Lower lobe of right lung (tissue), 2 donors: ENCODE measurements at regions not wholly inside any gene's neighbourhood (a gene's known extent, or its start where the extent isn't known, plus 50 kb on each side); places are given as distances from the start of the nearest gene placed in this dataset.
"Not testable (repeated sequence)": the region's sequence is repeated elsewhere in the genome, so short reads cannot be mapped to it uniquely, and the experiment has no call there.

Source experiments
- ATAC-seq, 2 donors: fragments of 200-7000 bp; cut with Tn5 transposase; one replicate each; pipeline ENCODE4 v1.9.1; 2020 to 2022; ENCODE audit warnings: mild to moderate bottlenecking in 2 of 2, moderate library complexity in 2 of 2
- DNase-seq: peaks from one replicate; pipeline ENCODE4 v3.0.0-alpha.2; 2020
- H3K27ac ChIP-seq: fragments of 200-600 bp; one replicate; pipeline ENCODE4 v1.8.0; 2022
- H3K27me3 ChIP-seq: fragments of 200-600 bp; one replicate; pipeline ENCODE4 v1.8.0; 2022; ENCODE audit warnings: low read depth
- H3K36me3 ChIP-seq: fragments of 200-600 bp; one replicate; pipeline ENCODE4 v1.8.0; 2022; ENCODE audit warnings: mild to moderate bottlenecking
- H3K4me1 ChIP-seq: fragments of 200-600 bp; one replicate; pipeline ENCODE4 v1.8.0; 2022
- H3K4me3 ChIP-seq: fragments of 200-600 bp; one replicate; pipeline ENCODE4 v1.8.0; 2022; ENCODE audit warnings: mild to moderate bottlenecking
- H3K9me3 ChIP-seq: fragments of 200-600 bp; one replicate; pipeline ENCODE4 v1.8.0; 2022
- intact Hi-C: fragments of 100-400 bp; cut with DNase I; formaldehyde crosslinking; loops from one replicate; pipeline ENCODE4 v1.11.0; 2022
- donor health status: DM: no; HTN: yes; CAD: no; lungs with severe emphysema.

- DNase-seq, H3K4me1 ChIP-seq, H3K9me3 ChIP-seq, intact Hi-C loops, H3K27me3 ChIP-seq, H3K36me3 ChIP-seq, H3K4me3 ChIP-seq, H3K27ac ChIP-seq: not testable (repeated sequence)
- peak in 1 of 2 donors; percentile 74 for ATAC-seq
These were observed 297.3 kb upstream of the PLGLB1 start for GRCh38 chr2:87318814-87319491.

DNA sequence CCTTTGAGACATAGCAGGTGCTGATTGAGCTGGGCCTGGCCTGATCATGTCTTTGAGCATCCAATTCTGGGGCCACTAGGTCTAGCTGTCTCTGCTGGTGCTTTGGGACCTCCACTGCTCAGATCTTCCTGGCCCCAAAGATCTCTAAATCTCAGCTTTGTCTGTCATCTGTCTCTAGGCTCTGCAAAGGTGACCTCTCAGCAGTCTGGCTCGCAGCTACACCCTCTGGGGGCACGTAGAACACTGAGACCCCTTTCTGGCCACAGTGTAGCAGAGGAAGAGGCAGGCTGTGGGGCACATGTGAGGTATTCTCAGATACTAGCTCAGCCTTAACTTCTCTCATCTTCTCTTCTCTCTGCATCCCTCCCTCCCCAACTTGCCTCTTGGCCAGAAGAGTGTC lies 298.1 kb upstream of the PLGLB1 start:
- H3K27ac ChIP-seq, H3K27me3 ChIP-seq, H3K4me1 ChIP-seq, H3K4me3 ChIP-seq, H3K36me3 ChIP-seq, H3K9me3 ChIP-seq, ATAC-seq, intact Hi-C loops, DNase-seq: not testable (repeated sequence)

DNA sequence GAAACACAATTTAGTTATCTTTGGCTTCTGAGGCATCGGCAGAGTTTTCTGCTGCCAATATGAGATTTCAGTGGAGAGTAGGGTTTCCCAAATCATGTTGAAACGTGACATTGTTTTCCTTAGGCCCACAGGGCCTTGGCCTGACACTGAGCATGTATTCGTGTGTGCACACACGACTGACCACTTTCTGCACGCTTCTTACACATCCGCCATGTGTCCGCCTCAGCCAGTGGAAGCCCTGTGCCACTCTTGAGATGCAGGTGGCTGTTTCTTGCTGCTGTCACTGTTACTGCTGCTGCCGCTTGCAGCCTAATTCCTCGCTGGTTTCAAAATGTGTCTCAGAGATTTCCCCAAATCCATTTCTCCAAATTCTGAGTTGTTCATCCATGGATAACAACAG lies 299.6 kb upstream of the PLGLB1 start:
- H3K27me3 ChIP-seq, H3K4me3 ChIP-seq, ATAC-seq, H3K27ac ChIP-seq, DNase-seq, intact Hi-C loops, H3K36me3 ChIP-seq, H3K4me1 ChIP-seq, H3K9me3 ChIP-seq: not testable (repeated sequence)

GRCh38 chr2:87324335-87325041 lies 302.8 kb upstream of the PLGLB1 start:
- ATAC-seq, result peak in 1 of 2 donors; percentile 19
- DNase-seq, H3K9me3 ChIP-seq, H3K4me1 ChIP-seq, intact Hi-C loops, H3K36me3 ChIP-seq, H3K4me3 ChIP-seq, H3K27me3 ChIP-seq, H3K27ac ChIP-seq: not testable (repeated sequence)

DNA sequence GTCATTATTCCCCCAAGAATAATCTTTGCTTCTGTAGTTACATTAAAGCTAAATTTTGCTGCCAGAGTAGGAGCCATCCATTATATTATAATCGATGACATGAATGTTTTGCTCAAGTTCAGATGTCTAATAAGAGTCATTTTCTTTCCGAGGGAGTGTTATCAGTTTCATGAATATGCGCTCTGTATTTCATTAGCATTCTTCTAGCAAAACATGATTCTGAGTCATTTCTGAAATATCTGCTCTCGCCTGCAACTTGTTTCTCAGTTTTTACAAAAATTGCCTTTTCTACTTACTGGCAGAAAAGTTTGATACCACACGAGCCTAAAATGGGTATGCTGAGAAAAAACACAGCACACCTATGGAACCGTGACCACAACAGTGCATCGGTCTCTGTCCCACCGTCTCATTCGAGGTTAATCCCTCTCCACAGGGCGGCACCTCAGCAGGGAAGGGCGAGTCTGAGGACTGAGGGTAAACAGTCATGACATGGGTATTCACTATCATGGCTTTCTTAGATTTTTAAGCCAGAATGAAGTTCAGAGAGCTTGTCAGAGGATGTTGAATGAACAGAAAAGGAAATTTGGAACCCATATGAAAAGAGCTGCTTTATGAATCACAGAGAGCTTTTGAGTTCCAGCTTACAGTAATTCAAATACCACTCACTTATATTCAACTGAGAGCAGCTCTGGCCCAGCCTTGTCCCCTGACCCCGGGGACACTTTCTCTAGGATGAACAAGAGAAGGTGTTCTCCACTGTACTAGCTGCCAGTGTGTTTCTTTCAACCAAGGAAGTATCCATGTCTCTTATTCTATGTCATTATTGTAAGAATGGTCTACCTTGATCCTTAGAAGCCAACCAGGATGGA lies 303.6 kb upstream of the PLGLB1 start:
- H3K4me1 ChIP-seq, intact Hi-C loops, H3K36me3 ChIP-seq, H3K27me3 ChIP-seq, H3K4me3 ChIP-seq, DNase-seq, H3K27ac ChIP-seq, H3K9me3 ChIP-seq, ATAC-seq: not testable (repeated sequence)

DNA sequence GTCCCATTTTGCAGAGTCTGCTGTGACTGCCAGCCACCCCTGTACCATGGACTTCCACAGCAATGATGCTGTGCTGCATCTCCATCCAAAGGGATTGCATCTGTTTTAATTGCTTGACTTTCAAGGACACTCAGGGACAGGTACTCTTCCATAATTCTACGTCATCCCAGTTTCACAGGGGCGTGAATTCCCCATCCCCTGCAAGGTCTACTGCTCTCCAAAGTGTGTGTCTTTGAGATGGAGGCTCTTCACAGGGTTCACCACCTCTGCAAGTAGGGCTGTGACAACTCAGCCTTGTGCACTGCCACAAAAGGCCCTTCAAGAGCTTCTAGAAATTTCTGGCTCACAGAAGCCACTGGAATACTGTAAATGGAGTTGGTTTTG lies 304.3 kb upstream of the PLGLB1 start:
- DNase-seq, intact Hi-C loops, H3K4me3 ChIP-seq, H3K27ac ChIP-seq, H3K9me3 ChIP-seq, H3K4me1 ChIP-seq, H3K36me3 ChIP-seq, H3K27me3 ChIP-seq, ATAC-seq: not testable (repeated sequence)

DNA sequence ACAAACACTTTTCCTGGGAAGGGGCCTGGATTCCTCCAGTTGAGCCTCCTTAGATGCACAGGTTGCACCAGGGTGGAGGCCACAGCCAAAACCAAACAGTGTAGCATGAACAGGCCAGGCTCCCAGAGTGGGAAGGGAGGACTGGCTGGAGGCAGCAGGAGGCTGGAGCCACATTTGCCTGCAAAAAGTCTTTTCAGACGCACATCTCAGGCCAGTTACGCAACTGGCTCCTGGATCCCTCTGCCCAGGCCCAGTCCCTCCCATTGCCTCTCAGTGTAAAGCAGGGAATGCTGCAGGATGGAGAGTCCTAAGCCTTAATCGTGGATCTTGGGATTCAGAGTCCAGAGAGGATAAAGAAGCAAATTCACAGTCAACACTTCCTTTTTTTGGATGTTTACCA lies 305.1 kb upstream of the PLGLB1 start:
- ATAC-seq, result peak in 1 of 2 donors; percentile 21
- H3K27me3 ChIP-seq, H3K27ac ChIP-seq, DNase-seq, H3K9me3 ChIP-seq, intact Hi-C loops, H3K36me3 ChIP-seq, H3K4me3 ChIP-seq, H3K4me1 ChIP-seq: not testable (repeated sequence)

DNA sequence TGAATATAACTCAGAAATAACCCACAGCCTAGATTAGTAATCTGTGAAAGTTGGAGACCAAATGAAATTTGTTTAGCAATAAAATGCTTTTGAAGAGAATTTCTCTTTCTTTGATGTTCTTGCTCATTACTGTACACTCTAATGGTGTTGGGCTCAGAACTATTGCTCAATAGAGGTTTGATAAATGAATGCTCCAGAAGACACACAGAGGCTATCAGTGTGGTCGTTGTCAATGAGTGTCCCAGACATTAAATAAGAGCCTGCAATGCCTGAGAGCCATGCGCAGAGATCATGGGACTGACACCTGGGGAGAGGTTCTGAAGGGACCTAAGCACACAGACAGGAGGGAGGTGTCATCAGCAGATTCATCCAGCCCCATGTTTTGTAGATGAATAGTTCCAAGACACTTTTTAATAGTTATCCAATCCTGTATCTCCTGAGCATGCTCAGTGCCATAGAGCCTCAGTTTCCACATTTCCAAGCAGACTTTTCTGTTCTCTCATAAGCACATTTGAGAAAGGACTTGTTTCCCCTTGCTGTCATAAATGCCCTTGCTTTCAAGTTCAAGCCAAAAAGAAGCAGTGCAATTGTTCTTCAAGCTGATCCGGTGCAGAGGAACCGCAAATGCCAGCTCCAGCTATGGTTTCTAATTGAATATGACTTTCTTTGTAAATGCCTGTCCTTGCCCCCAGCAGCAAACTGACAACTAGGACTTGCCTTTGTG lies 306.2 kb upstream of the PLGLB1 start:
- ATAC-seq, H3K27ac ChIP-seq, H3K4me3 ChIP-seq, H3K9me3 ChIP-seq, H3K36me3 ChIP-seq, H3K4me1 ChIP-seq, DNase-seq, H3K27me3 ChIP-seq, intact Hi-C loops: not testable (repeated sequence)

GRCh38 chr2:87329529-87329928 lies 307.9 kb upstream of the PLGLB1 start:
- intact Hi-C loops, H3K9me3 ChIP-seq, H3K27me3 ChIP-seq, H3K4me1 ChIP-seq, ATAC-seq, H3K36me3 ChIP-seq, H3K27ac ChIP-seq, H3K4me3 ChIP-seq, DNase-seq: not testable (repeated sequence)

DNA sequence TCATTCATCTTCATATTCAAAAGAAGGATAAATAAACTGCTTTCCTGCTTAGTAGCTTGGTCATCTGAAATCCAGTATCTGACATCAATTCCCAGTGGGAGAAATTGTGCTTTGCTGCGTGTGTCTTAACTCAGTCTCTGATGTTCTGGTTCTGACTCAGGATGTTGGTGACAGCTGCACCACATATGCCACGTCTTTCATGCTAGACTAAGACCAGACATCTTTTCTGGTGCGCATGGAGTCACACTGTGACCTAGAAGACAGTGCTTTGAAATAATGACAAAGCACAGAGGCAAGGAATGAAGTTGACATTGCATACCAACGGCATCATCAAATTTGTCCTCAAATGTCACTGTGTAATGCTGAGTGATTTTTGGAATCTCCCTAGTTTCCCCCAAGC lies 308.8 kb upstream of the PLGLB1 start:
- H3K4me3 ChIP-seq, H3K27me3 ChIP-seq, intact Hi-C loops, ATAC-seq, H3K4me1 ChIP-seq, H3K9me3 ChIP-seq, H3K27ac ChIP-seq, DNase-seq, H3K36me3 ChIP-seq: not testable (repeated sequence)

DNA sequence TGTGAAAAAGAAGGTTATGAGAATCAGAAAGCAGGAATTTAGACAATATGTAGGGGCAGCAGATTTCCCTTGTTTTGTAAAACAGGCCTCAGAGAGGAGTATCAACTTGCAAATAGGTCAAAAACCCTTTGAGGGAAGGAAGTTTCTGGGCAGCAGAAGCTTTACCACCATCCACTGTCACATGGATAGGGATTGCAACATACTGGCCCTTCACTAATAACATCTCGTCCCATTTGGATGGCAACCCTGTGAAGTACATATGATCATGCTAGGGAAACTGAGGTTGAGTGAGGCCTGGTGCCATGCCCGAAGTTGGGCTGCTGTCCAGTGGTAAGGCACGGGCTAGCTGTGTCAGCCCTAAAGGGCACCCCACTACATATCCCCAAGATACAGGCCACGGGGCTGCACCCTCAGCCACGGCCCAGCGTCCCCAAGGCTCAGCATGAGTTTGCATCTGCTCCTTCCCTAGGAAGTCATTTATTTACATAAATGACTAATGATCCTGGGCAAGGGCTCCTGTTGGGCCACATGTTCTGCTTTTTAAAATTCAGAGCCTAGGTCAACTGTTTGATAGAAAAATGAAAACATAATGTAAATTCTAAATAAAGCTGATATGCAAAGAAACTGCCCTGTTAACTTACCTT lies 310.4 kb upstream of the PLGLB1 start:
- intact Hi-C loops, result not testable (repeated sequence)

DNA sequence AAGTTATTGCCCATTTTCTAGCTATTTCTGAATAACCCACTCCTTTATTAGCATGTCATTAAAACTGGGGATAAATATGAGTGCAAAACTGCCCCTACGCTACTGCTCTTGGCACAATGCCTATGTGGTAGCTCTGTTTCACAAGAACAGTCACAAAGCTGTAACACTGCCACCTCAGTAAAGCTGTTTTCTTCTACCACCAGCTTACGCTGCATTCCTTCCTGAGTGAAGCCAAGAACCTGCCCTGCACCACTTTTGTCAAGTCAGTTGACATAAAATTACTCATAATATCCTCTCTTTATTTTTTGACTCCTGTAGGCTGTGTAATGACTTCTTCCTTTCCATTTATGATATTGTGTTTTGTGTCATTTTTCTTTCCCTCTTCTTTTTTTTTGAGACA lies 313.2 kb upstream of the PLGLB1 start:
- H3K4me1 ChIP-seq, H3K27me3 ChIP-seq, ATAC-seq, H3K9me3 ChIP-seq, H3K4me3 ChIP-seq, H3K27ac ChIP-seq, H3K36me3 ChIP-seq, DNase-seq, intact Hi-C loops: not testable (repeated sequence)

More for the DNA sequence above, 310.4 kb upstream of the PLGLB1 start:
- H3K36me3 ChIP-seq, H3K9me3 ChIP-seq, DNase-seq, H3K4me1 ChIP-seq, H3K27me3 ChIP-seq, H3K4me3 ChIP-seq, H3K27ac ChIP-seq: not testable (repeated sequence)
- ATAC-seq, result peak in 1 of 2 donors; percentile 29

- H3K4me1 ChIP-seq, H3K27ac ChIP-seq, H3K36me3 ChIP-seq, DNase-seq, intact Hi-C loops, H3K4me3 ChIP-seq, H3K9me3 ChIP-seq, ATAC-seq, H3K27me3 ChIP-seq: not testable (repeated sequence)
These were observed 317.4 kb upstream of the PLGLB1 start for GRCh38 chr2:87338998-87339397.
